Astrocyte (in vitro differentiated cells and primary cell): ENCODE measurements at regions not wholly inside any gene's neighbourhood (a gene's known extent, or its start where the extent isn't known, plus 50 kb on each side); places are given as distances from the start of the nearest gene placed in this dataset.
"Not testable (repeated sequence)": the region's sequence is repeated elsewhere in the genome, so short reads cannot be mapped to it uniquely, and the experiment has no call there.

ENCODE experiments used
- EZH2 ChIP-seq: IDR thresholded peaks from 2 replicates; pipeline ENCODE4 v1.6.1; 2012; ENCODE audit warnings: mild to moderate bottlenecking, low read length, inconsistent platforms; ENCODE audit not compliant: insufficient read depth
- TF ChIP-seq, protein P1 (sequence below): IDR thresholded peaks from 2 replicates; pipeline ENCODE4 v1.5.1; 2011; ENCODE audit warnings: low read depth, mild to moderate bottlenecking, inconsistent platforms, low read length, moderate library complexity; ENCODE audit not compliant: insufficient read depth

DNA sequence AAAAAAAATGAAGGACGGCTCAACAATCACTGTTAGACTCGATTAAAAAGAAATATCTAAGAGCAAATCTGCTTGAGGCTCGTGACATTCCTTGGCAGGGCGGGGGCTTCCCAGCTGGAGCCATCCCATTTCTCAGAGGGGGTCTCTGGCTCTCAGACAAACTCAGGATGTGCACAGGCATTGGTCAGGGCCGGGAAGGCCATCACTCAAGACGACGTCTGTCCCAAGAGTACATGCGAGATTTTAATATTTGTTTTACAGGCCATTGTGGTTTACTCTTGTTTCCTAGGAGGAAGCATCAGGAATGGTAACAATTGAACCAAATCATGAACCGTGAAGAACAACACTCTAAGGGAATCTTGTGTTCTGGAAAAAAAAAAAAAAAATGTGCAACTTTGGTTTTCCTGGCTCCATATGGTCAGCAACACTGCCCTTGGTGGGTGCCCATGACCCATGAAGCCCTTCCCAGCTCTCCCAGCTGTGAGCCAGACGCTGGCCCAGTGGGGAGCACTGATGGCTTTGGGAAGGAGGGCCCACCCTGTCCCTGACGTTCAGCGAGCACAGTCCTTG, 5454.6 kb upstream of the TPTE start:
- TF ChIP-seq, protein P1, sequence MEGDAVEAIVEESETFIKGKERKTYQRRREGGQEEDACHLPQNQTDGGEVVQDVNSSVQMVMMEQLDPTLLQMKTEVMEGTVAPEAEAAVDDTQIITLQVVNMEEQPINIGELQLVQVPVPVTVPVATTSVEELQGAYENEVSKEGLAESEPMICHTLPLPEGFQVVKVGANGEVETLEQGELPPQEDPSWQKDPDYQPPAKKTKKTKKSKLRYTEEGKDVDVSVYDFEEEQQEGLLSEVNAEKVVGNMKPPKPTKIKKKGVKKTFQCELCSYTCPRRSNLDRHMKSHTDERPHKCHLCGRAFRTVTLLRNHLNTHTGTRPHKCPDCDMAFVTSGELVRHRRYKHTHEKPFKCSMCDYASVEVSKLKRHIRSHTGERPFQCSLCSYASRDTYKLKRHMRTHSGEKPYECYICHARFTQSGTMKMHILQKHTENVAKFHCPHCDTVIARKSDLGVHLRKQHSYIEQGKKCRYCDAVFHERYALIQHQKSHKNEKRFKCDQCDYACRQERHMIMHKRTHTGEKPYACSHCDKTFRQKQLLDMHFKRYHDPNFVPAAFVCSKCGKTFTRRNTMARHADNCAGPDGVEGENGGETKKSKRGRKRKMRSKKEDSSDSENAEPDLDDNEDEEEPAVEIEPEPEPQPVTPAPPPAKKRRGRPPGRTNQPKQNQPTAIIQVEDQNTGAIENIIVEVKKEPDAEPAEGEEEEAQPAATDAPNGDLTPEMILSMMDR: not testable (repeated sequence)
- not testable (repeated sequence) for TF ChIP-seq EZH2
